NCI-H446 (cell line): ENCODE measurements at regions not wholly inside any gene's neighbourhood (a gene's known extent, or its start where the extent isn't known, plus 50 kb on each side); places are given as distances from the start of the nearest gene placed in this dataset.

Experiments
- DNase-seq, 2 experiments: peaks; one replicate each; lab custom pipeline; 2025; lab: John Stamatoyannopoulos, UW

DNA sequence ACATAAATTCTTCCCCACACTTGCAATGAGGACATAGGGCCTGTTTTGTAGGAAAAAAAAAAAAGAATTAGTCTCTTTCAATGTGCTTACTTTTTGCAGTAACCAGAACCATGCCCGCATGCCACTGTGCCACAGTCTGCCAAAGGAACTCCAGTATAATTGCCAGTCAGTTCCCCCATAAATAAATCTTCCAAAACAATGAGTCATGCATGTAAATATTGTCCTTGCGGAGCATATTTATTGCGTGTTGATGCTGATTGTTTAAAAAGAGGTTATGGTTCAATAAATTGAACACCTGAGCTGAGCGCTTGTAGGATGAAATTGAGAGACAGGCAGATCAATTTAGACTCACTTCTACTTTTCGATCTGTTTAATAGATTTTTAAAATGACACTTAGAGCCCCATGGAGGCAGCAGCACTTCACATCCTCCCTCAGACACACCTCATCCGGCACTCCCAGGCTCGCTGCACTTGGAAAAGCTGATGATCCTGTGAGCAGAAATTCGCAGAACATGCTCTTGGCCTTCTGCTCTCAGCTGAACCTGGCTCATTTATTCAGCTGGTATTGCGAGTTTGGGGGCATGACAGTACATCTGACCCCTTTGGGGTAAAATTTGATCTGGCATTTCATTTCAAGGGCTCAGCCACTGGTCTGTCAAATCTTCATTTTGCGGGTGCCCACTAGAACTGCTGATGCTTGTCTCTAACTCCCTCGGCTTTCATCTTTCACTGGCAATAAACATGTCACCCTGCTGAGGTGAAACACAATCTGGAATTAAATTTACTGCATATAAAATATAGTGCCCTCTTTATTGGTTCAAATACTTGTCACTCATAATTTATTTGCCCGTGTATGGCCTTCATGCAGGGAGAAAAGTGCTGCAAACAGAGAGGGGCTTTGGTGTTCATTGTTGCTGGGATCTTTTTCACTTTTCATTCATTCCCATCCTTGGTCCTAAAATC is 371.1 kb upstream of the POU3F2 start:
- no peak for DNase-seq

DNA sequence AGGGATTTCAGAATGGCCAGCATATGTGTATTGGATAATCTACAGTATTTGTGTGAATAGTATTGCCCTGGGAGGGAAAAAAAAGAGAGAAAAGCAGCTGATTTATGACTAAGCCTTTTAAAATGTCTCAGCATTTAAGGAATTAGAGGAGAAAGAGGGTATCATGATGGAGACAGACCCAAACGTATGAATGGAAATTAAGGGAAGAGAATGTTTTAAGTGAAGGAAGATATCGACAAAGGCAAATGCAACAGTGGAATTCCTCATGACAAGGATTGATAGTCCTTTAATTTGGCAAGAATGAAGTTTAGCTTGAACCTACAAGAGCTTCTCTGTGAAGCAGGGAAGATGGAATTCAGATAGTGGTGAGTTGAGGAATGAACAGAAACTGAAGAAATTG is 367.3 kb upstream of the POU3F2 start:
- DNase-seq: no peak

DNA sequence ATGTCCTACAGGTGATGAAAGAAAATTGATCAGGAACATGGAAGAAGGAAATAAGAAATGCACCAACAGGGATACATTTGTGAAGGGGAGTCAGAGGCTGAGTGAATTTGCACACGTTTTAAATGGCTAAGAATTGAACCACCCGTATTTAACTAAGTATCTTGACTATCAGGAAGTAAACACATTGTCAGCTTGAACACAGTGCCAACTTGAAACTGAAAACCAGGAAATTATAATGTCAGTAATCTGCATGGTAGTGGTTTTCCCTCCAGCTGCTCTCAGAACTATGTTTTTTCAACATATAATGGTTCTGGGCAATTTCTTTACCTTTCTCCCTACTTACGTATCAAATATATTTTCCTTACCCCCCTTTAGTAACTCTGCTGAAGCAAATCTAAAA is 366.5 kb upstream of the POU3F2 start:
- no peak for DNase-seq

DNA sequence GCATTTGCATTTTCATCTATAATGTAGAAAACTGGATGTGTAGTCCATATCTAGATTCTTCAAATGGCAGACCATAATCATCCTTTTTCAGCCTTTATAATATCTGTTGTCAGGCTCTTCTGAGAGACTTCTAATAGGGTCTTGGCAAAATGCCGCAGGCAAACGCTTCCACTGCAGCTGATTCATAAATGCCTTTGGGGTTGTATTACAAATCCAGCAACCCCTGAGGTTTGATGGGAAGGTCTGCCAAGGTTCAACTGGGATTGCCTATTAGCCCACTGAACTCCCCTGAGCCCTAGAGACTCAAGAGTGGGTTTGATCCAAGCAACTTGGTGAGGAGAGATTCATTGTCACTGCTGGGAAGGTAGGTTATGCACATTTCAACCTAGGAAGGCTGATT is 365.2 kb upstream of the POU3F2 start:
- DNase-seq: peak; percentile 3 to 60

DNA sequence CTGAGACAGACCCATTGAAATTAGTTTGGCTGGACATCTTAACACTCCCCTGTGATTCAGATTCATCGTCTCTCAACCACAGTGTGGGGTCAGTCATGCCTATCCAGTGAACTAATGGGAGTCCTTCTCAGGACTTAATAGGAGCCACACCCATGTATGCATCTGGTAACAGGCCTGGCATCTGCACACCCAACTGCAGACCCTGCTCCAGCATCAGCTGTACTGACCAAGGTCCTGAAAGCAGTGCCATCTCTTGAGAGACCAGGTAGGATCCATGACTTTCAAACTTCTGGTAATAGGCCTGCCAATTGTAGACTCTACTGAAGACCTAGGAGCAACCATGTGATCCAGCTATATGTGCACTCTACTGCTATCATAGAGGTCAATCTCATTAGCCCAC is 363.6 kb upstream of the POU3F2 start:
- no peak for DNase-seq

DNA sequence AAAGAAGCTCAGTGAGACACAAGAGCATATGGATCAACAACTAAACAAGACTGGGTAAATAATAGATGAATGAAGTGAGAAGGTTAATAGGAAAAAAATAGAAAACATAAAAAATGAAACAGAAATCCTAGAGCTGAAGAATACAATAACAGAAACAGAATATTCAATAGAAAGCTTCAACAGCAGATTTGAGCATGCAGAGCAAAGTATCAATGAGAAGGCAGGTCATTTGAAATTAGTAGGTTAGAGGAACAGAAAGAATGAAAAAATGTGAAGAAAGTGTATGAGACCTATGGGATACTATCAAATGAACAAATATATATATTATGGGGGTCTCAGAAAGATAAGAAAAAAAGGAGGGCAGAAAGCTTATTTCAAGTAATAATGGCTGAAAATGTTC is 362.9 kb upstream of the POU3F2 start:
- no peak for DNase-seq

DNA sequence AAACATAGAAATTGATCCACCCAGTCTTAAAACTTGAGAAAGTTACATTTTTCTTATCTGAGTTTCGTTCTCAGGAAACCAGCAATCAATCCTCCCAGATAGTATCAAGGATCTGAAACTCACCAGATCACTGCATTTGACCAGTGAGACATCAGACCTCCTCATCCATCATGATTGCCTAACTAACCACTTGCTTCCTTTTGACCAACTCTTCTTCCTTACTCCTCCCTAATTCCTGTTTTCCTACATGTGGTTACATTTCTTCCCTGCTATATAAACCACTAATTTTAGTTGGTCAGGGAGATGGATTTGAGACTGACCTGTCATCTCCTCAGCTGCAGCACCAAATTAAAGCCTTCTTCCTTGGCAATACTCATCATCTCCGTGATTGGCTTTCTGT is 357.1 kb upstream of the POU3F2 start:
- no peak for DNase-seq

DNA sequence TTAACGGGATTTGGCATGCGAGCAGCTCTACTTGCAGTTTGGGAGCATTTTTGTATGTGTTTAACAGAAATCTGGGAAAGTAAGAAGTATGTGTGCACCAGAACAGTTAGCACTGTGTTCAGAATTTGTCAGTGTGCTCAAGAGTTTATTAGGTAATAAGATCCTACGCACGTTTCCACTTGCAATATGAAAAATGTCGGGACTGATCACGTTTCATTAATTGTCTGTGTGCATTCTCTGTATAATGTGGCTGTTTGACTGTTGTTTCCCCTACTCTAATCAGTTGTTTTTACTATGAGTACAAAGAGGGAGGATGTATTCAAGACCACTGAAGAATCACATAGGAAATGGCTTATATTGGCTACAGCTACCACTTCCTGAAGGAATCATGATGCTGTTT is 349.7 kb upstream of the POU3F2 start:
- no peak for DNase-seq

DNA sequence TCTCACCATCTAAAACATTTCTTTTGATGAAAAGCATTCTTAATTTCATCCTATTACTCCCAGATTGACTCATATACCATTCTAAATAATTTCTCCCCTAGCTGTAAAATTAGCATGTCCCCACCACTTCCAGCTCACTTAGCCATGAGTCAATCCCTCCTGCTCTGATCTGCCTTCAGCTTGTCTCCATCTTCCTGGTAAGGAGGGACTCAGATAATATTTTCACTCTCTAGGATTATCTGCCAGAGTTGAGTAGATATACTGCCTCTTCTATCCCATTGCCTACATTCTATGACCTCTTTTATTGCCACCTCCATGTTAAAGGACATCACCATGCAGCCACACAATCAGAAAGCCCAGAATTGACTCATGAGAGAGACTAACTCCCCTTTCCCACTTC is 348.8 kb upstream of the POU3F2 start:
- DNase-seq: no peak

DNA sequence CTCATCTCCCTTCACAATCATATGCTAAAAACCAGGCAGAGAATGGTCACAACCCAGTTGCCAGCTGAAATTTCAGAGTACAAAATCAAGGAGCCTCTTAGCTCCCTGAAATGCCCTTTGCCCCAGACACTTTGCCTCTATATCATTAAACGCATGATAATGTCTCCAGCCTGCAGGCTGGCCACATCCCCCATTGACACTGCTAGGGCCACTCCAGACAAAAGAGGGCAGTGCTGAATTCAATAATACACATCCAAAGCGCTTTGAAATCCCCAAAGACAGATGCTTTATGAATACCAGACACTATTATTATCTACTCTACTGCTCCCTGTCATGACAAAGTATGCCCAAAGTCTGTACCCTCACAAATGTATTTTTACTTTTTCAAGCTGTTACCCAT is 348.3 kb upstream of the POU3F2 start:
- no peak for DNase-seq

DNA sequence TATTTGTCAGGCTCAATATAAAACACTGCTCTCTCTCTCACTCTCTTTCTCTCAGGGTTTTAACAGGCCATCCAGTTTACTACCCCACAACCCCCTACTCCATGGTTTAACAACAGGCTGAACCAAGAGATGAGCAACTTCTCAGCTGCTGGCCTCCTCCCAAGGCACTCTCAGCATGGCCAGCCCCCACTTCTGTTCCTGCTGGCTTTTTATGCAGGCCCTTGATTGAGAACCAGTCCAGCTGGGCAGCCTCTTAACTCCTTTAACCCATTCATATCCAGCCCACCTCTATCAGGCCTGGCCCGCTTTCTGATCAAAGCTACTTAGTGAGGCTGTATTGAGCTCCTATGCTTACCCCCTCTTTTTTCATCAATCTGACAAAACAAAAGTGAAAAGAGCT is 346.8 kb upstream of the POU3F2 start:
- peak; percentile 8 to 74 for DNase-seq

DNA sequence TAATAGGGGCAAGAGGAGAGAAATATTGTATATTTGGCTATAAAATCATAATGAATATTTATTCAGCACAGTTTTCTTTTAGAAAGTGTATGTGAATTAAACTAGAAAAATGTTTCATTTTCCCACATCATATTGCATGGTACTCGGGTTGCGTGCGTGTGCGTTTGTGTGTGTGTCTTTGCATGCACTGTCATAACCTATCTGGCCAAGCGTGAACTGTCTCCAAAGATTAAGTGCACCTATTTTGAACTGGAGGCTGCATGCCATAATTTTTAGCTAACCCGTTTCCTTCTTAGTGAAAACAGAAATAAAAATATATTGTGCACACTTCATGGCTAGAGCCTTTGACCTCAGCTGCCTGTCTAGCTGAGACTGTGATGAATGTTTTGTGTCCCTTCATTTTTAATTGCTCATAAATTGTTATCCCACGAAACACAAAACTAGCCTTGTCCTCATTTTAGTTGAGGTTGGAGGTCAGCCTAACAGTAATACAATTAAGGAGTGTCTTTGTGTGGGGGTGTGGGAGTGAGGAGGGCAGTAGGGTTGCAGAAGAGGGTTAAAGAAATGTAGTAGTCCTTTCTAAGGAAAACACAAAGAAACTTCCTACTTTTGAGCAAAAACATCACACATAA is 336.1 kb upstream of the POU3F2 start:
- DNase-seq: no peak

DNA sequence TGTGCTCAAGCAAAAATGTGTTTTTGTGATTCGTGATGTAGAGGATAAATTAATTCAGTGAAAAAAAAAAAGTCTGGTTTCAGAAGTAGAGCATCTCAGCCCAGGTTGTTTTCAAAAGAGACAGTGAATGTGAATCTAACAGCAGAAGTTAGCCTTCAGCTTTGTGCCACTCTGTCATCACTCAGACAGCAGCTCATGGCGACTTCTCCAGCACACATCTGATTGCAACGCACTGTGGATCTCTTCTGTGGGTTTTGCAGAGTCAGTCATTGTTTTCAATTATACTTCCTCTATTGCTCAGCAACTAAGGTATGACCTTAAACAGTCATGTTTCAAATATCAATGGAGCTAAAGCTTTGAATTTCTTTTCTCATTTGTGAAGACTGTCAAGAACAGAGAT is 335.5 kb upstream of the POU3F2 start:
- no peak for DNase-seq

DNA sequence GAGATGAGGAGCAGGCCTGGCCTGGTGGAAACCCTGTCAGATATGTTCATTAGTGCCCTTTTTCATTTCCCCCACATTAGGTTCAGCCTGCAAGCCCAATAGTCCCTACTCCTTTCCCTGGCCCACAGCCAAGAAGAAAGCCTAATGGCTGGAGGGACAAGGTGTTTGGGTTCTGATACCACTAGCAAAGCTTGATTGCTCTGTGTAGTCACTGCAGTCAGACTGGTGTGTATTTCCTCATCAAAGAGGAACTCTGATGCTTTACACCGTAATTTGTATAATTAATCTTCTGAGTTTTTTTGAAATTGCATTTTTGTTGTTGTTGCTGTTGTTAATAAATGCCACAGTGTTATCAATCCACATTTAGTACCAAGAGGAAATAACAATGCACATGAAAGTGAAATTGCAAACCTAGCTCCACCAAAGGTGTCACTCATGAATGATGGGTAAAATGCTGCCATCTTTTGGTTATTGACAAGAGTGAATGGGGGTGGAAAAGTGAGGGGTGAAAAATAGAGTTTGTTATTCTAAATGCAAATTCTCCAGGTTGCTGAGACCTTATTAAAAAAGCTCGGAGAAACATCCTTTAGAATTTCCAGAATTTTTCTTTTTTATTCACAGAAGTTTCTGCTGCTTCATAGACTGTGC is 320.2 kb upstream of the POU3F2 start:
- DNase-seq: peak in 1 of 2 experiments; percentile 1

DNA sequence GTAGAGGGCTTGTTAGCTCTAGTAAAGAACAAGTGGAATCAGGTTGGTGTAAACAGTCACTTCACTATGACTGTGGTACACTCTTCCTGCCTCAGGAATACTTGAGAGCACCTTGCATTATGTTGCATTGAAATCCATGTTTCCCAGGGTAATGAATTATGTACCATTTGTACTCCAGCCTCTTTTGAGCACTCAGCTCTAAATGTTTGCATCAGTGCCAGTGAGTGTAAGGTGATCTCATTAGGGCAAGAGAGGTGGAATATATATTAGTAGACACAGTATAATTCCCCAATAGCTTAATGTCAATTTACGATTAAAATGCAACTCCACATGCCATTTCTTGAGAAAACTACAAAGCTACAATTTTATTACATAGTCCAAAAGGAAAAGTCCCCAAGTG is 319.6 kb upstream of the POU3F2 start:
- DNase-seq: no peak

DNA sequence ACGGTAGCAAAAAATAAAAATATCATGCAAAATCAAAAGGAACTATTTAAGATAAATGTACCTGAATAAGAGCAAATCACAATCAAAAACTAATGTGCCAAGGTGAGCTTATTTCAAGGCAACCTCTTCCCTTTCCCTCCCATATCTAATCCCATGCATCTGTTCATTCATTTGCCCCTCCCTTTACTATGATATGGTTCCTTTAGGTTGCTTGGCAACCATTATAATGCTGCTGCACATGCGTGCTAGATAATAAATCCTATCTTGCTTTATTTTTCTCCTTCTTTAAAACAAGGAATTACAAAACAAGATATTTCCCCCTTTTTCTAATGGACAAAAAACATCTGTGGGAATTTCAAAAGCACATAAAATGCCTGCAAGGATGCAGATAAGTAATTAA is 318.2 kb upstream of the POU3F2 start:
- no peak for DNase-seq

DNA sequence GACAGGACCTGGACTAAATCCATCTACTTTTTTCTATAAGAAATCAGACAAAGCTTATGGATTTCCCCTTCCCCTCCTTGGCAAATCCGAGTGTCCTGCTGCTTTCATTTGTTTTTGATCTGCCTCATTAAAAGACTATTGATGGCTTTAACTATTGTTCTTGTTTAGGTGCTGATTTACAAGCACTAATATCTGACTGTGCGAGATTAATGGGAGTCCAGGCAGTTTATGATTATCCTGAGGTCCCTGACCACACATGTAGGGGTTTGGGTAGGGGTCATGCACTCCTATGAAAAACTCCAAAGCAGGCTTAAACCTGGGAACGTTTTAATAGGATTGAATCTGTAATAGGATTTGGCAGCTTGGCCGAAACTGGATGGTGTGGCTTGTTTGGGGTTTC is 317.5 kb upstream of the POU3F2 start:
- DNase-seq: no peak

DNA sequence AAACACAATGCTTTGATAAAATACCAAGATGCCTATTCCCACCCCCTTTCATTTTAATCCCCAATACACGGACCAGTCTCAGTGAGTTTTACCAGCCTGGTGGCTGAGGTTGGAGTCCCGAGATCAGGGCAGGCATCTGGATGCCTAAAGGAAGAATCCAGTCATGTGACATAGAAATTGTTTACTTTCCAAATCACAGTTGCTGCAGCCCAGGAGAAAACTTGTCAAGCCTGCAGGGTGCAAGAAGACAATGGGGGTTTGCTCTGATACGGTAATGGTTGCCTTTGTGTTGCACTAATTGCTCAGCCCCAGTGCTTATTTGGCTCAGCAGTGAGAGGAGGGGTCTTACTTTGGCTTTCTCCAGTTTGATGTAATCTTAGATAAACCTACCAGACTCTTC is 308.5 kb upstream of the POU3F2 start:
- no peak for DNase-seq

DNA sequence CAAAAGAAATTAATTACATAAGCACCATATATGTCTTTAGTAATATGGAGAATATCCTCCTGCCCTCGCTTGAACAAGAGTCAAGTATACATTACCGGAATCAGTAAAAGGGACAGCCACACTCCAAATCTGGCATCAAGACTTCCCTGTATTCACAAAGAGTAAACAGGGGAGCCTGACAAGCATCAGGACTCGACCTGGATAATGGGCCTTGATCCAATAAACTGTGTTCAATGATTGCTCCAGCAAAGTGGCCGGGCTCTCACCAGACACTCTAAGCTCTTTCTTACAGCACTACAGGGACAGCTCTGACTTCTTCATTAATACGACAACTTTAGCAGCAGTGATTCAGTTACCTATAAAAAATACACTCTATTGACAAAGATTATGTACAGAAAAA is 307.9 kb upstream of the POU3F2 start:
- DNase-seq: no peak

DNA sequence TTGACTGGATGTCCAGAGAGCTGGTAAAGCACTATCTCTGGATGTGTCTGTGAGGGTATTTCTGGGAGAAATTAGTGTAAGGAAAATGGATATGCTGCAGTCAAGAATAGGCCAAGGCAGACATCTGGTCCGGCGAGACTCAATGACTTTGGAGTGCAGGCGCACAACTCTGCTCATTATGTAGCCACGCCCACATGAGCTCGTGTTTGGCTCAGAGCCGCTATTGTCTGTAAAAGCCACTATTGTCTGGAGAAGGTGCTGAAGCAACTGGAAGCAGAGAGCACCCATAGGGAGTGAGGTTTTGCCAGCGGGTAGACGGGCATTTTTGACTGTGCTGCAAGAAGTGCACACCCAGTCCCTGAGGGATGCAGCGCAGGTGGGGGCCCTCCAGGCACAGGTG is 305.0 kb upstream of the POU3F2 start:
- DNase-seq: no peak

DNA sequence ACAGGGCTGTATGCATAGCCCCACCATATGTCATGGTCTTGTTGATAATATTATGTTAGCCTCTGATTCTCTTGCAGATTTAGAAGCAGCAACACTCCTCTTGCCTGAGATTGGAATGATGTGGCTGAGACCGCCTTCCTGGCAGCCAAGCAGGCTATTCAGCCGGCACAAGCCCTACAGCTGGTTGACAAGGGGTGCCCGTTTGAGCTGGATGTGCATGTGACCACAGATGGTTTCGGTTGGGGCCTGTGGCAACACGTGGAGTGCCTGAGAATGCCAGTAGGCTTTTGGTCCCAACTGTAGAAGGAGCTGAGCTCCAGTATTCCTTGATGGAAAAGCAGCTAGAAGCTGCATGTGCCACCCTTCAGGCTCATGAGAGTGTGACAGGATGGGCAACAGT is 303.6 kb upstream of the POU3F2 start:
- DNase-seq: peak in 1 of 2 experiments; percentile 5

DNA sequence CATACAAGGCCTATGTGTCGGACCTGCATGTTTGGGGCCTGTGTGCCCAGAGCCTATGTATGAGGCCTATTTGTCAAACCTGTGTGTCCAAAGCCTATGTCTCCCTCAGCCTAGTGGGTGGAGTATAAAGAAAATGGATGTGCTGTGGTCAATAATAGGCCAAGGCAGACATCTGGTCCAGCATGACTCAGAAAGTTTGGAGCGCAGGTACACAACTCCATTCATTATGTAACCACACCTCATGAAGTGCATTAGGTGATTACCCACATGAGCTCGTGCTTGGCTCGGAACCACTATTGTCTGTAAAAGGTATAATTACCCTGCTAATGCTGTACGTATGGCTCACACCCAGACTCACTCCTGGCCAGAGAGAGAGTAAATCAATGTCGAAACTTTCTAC is 302.4 kb upstream of the POU3F2 start:
- no peak for DNase-seq

DNA sequence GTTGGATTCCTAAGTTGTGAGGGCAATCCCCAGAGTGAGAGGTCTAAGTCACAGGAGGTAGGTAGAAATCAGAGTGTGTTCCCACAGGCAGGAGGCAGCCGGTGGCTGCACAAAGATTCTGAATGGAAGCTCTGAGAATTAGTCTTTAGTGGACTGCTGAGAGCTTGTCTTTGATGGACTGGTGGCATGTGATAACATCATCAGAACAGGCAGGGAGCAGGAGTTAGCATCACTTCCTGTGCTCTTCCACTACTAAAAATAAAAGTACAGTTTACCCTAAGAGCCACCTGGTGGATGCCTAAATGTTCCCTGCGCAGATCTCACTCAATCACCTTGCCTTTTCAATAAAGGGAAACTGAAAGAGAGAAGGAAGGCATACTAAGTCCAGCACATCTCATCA is 294.6 kb upstream of the POU3F2 start:
- DNase-seq: no peak
